Upper lobe of left lung (tissue), 6 donors: ENCODE measurements at regions not wholly inside any gene's neighbourhood (a gene's known extent, or its start where the extent isn't known, plus 50 kb on each side); places are given as distances from the start of the nearest gene placed in this dataset.
"Not testable (repeated sequence)": the region's sequence is repeated elsewhere in the genome, so short reads cannot be mapped to it uniquely, and the experiment has no call there.

Experiments
- ATAC-seq, 2 donors: fragments of 200-7000 bp; cut with Tn5 transposase; one replicate each; pipeline ENCODE4 v1.9.1; 2022; ENCODE audit warnings: mild to moderate bottlenecking in 2 of 2, moderate library complexity in 2 of 2; ENCODE audit not compliant: low FRiP score in 2 of 2
- DNase-seq, 2 donors: peaks; one replicate each; pipeline ENCODE4 v3.0.0-alpha.2; 2019 to 2020
- H3K27ac ChIP-seq, 4 donors: fragments of 200-600 bp; sonication (generic); one replicate each; pipeline ENCODE4 v1.5.1; 2016 to 2019
- H3K27me3 ChIP-seq, 4 donors: fragments of 200-600 bp; sonication (generic); one replicate each; pipeline ENCODE4 v1.5.1; 2017 to 2019
- H3K36me3 ChIP-seq, 4 donors: fragments of 200-600 bp; sonication (generic); one replicate each; pipeline ENCODE4 v1.5.1; 2016 to 2019
- H3K4me1 ChIP-seq, 4 donors: fragments of 200-600 bp; sonication (generic); one replicate each; pipeline ENCODE4 v1.5.1; 2018 to 2019
- H3K4me3 ChIP-seq, 4 donors: fragments of 200-600 bp; sonication (generic); one replicate each; pipeline ENCODE4 v1.5.1; 2017 to 2019; ENCODE audit warnings: mild to moderate bottlenecking in 2 of 4, moderate library complexity in 1 of 4
- H3K9me3 ChIP-seq, 4 donors: fragments of 200-600 bp; sonication (generic); one replicate each; pipeline ENCODE4 v1.5.1; 2018 to 2019
- EP300 ChIP-seq, 4 donors: sonication (generic); formaldehyde crosslinking; IDR thresholded peaks; one replicate each; pipeline ENCODE4 v1.5.1; 2017; ENCODE audit warnings: antibody characterized with exemption in 4 of 4, control low read depth in 2 of 4
- POLR2A ChIP-seq, 4 donors: fragments of 450-650 bp; IDR thresholded peaks; one replicate each; pipeline ENCODE4 v1.5.1; 2016 to 2017; ENCODE audit warnings: antibody characterized with exemption in 4 of 4, mild to moderate bottlenecking in 2 of 4
- POLR2AphosphoS5 ChIP-seq, 2 donors: sonication (generic); formaldehyde crosslinking; IDR thresholded peaks; one replicate each; pipeline ENCODE4 v1.5.1; 2017; ENCODE audit warnings: antibody characterized with exemption in 2 of 2
- WGBS, 2 donors: methylation state at CpG; one replicate each; pipeline ENCODE4 v1.1.5; 2017 to 2018; 5-methylcytosine and 5-hydroxymethylcytosine counted together
- TF ChIP-seq, protein P1 (sequence below), 6 experiments: fragments of 450-650 bp in 4 of 6; fragments of 200-600 bp in 2 of 6; sonication (generic) in 2 of 6; IDR thresholded peaks; one replicate each; pipeline ENCODE4 v1.5.1; 2016 to 2019; ENCODE audit warnings: antibody characterized with exemption in 6 of 6
- donor health status: DM: no; HTN: no; CAD: no; lungs with moderate emphysema.
- donor health status: DM: no; HTN: yes; CAD: no; lungs with severe emphysema.

DNA sequence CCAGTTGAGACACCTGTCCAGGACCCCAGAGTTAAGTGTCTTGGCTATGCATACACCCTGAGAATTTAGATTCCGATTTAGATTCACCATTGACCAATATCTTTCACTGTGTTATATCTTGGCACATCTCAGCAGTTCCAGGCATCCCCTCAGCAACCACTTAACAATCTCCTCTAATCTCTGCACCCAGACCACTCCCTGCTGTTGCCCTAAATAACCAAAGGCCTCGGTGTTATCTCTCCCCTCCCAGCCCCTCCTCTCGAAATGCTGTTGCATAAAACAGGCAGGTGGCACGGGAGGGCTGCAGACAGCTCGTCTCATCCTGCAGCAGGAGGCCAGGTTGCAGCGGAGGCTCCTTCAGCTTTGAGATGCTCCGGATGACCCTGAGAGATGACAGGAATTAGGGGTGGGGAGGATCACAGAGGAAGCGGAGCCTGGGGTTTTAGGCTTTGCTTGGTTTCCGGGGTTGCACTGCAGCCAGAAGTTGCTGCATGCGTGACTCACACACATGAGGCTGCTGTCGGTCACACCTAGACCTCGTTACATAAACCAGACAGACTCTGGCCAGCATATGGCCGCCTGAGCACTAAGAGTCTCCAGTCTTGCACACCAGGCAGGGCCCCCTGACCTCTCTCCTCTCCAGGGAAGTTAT is 210.3 kb upstream of the USP9Y start:
- no peaks in the 10 kb centered on the region for H3K36me3 ChIP-seq
- no peaks in the 10 kb centered on the region for H3K4me1 ChIP-seq
- H3K4me3 ChIP-seq, result no peak overlapping the region
- H3K27me3 ChIP-seq, result no peaks in the 10 kb centered on the region
- 46% methylated on average over 2 of the region's 13 CpGs; no CpG with 5 or more reads in 1 of the 2 donors for WGBS, 2 donors
- no peak for TF ChIP-seq POLR2A (IDR thresholded peaks at IDR 0.05)
- no peak for TF ChIP-seq EP300 (IDR thresholded peaks at IDR 0.05)
- no peak for TF ChIP-seq POLR2AphosphoS5 (IDR thresholded peaks at IDR 0.05)
- TF ChIP-seq, protein P1, sequence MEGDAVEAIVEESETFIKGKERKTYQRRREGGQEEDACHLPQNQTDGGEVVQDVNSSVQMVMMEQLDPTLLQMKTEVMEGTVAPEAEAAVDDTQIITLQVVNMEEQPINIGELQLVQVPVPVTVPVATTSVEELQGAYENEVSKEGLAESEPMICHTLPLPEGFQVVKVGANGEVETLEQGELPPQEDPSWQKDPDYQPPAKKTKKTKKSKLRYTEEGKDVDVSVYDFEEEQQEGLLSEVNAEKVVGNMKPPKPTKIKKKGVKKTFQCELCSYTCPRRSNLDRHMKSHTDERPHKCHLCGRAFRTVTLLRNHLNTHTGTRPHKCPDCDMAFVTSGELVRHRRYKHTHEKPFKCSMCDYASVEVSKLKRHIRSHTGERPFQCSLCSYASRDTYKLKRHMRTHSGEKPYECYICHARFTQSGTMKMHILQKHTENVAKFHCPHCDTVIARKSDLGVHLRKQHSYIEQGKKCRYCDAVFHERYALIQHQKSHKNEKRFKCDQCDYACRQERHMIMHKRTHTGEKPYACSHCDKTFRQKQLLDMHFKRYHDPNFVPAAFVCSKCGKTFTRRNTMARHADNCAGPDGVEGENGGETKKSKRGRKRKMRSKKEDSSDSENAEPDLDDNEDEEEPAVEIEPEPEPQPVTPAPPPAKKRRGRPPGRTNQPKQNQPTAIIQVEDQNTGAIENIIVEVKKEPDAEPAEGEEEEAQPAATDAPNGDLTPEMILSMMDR (IDR thresholded peaks at IDR 0.05), result no peak
- no peaks in the 10 kb centered on the region for H3K9me3 ChIP-seq
- no peak overlapping the region for H3K27ac ChIP-seq
- no peak for ATAC-seq
- DNase-seq, result no peak

- DNase-seq, result no peak
- 100% methylated on average over 1 of the region's 1 CpG; no CpG with 5 or more reads in 1 of the 2 donors for WGBS, 2 donors
- H3K36me3 ChIP-seq, result no peaks in the 10 kb centered on the region
- H3K4me3 ChIP-seq, result no peak overlapping the region
- TF ChIP-seq POLR2A (IDR thresholded peaks at IDR 0.05), result no peak
- TF ChIP-seq EP300 (IDR thresholded peaks at IDR 0.05), result no peak
- TF ChIP-seq, protein P1 (IDR thresholded peaks at IDR 0.05), result no peak
- no peak for TF ChIP-seq POLR2AphosphoS5 (IDR thresholded peaks at IDR 0.05)
- no peak overlapping the region for H3K27ac ChIP-seq
- no peaks in the 10 kb centered on the region for H3K4me1 ChIP-seq
- H3K9me3 ChIP-seq, result no peaks in the 10 kb centered on the region
- no peaks in the 10 kb centered on the region for H3K27me3 ChIP-seq
- ATAC-seq, result no peak
Observed at GRCh38 chrY:12492218-12492617, 208.8 kb upstream of the USP9Y start.

GRCh38 chrY:12496007-12496406 is 205.0 kb upstream of the USP9Y start:
- Histone ChIP-seq H3K4me1 (no peaks in the 10 kb centered on the region), H3K9me3 (no peaks in the 10 kb centered on the region), H3K27ac (no peak overlapping the region), H3K27me3 (no peaks in the 10 kb centered on the region), H3K36me3 (no peaks in the 10 kb centered on the region), H3K4me3 (no peak overlapping the region)
- WGBS, 2 donors, result 20% methylated on average over 1 of the region's 2 CpGs; no CpG with 5 or more reads in 1 of the 2 donors
- ATAC-seq (no peak), DNase-seq (no peak)
- no peak for TF ChIP-seq EP300 (IDR thresholded peaks at IDR 0.05)
- TF ChIP-seq, protein P1 (IDR thresholded peaks at IDR 0.05), result no peak
- no peak for TF ChIP-seq POLR2A (IDR thresholded peaks at IDR 0.05)

DNA sequence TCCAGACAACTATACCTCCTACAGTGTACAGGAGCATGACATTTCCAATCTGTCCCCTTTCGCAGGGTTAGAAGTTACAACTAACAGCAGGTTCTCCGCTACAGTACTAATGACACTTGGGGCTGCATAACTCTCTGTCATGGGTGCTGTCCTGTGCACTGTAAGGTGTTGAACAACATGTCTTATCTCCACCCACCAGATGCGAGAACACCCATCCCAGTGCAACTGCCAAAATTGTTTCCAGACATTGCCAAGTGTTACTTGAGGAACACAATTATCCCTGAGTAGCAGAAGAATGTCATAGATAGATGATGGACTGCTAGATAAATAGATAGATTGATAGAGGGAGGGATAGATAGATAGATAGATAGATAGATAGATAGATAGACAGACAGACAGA is 200.9 kb upstream of the USP9Y start:
- H3K9me3 ChIP-seq, result no peaks in the 10 kb centered on the region
- DNase-seq, result no peak
- H3K4me1 ChIP-seq, result no peaks in the 10 kb centered on the region
- no peak for ATAC-seq
- H3K27ac ChIP-seq, result no peak overlapping the region
- no peaks in the 10 kb centered on the region for H3K27me3 ChIP-seq
- H3K36me3 ChIP-seq, result no peaks in the 10 kb centered on the region
- TF ChIP-seq EP300 (IDR thresholded peaks at IDR 0.05), result no peak
- TF ChIP-seq POLR2A (IDR thresholded peaks at IDR 0.05), result no peak
- TF ChIP-seq, protein P1 (IDR thresholded peaks at IDR 0.05), result no peak
- no peak for TF ChIP-seq POLR2AphosphoS5 (IDR thresholded peaks at IDR 0.05)
- 100% methylated on average over 1 of the region's 3 CpGs; no CpG with 5 or more reads in 1 of the 2 donors for WGBS, 2 donors
- no peak overlapping the region for H3K4me3 ChIP-seq

DNA sequence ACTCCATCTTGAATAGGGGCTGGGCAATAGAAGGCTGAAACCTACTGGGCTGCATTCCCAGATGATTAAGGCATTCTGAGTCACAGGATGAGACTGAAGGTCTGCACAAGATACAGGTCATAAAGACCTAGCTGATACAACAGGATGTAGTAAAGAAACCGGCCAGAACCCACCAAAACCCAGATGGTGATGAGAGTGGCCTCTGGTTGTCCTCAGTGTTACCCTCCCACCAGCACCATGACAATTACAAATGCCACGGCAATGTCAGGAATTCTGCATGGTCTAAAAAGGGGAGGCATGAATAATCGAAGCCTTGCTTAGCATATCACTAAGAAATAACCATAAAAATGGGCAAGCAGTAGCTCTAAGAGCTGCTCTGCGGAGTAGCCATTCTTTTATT is 197.0 kb upstream of the USP9Y start:
- WGBS, 2 donors, result 55% methylated on average over 3 of the region's 4 CpGs; no CpG with 5 or more reads in 1 of the 2 donors
- not testable (repeated sequence) for H3K36me3 ChIP-seq, H3K27me3 ChIP-seq, H3K27ac ChIP-seq, DNase-seq, ATAC-seq, H3K4me1 ChIP-seq, H3K4me3 ChIP-seq, H3K9me3 ChIP-seq
